MCF 10A (cell line): ENCODE measurements at regions not wholly inside any gene's neighbourhood (a gene's known extent, or its start where the extent isn't known, plus 50 kb on each side); places are given as distances from the start of the nearest gene placed in this dataset.
"Not testable (repeated sequence)": the region's sequence is repeated elsewhere in the genome, so short reads cannot be mapped to it uniquely, and the experiment has no call there.

Experiments
- BruUV-seq: library from RNA; stranded (reverse); fragments of 400-500 nt; replicated peaks from 2 replicates; lab custom pipeline; 2021; lab: Mats Ljungman, UMichigan
- CTCF ChIA-PET: fragments of 300-600 bp; sonication (Branson Sonifier 250); formaldehyde crosslinking; extraction: SDS; loops from one replicate; lab custom pipeline; 2021; ENCODE audit warnings: antibody characterized with exemption, inconsistent platforms; lab: Yijun Ruan, JAX
- POLR2A ChIA-PET: fragments of 300-600, 350-650 bp; sonication (Branson Sonifier 250); formaldehyde crosslinking; extraction: SDS; loops from one replicate; lab custom pipeline; 2020; ENCODE audit warnings: antibody characterized with exemption, inconsistent platforms; lab: Yijun Ruan, JAX
- DNase-seq: peaks from one replicate; pipeline ENCODE4 v3.0.0-alpha.2; 2018; ENCODE audit not compliant: unreplicated experiment
- H3K27ac Mint-ChIP-seq: one replicate; pipeline ENCODE4 v1.8.0; 2022; ENCODE audit warnings: mild to moderate bottlenecking, low read depth, mixed read lengths; ENCODE audit not compliant: unreplicated experiment
- H3K27me3 Mint-ChIP-seq: one replicate; pipeline ENCODE4 v1.8.0; 2022; ENCODE audit warnings: mixed read lengths; ENCODE audit not compliant: insufficient read depth, unreplicated experiment
- H3K36me3 Mint-ChIP-seq: one replicate; pipeline ENCODE4 v1.8.0; 2022; ENCODE audit warnings: mild to moderate bottlenecking, moderate library complexity, mixed read lengths; ENCODE audit not compliant: insufficient read depth, unreplicated experiment
- H3K4me1 Mint-ChIP-seq: one replicate; pipeline ENCODE4 v1.8.0; 2022; ENCODE audit warnings: mixed read lengths; ENCODE audit not compliant: insufficient read depth, unreplicated experiment
- H3K4me3 Mint-ChIP-seq: one replicate; pipeline ENCODE4 v1.8.0; 2022; ENCODE audit warnings: mild to moderate bottlenecking, moderate library complexity, mixed read lengths; ENCODE audit not compliant: unreplicated experiment
- H3K9me3 Mint-ChIP-seq: one replicate; pipeline ENCODE4 v1.8.0; 2022; ENCODE audit warnings: mixed read lengths; ENCODE audit not compliant: unreplicated experiment
- intact Hi-C: fragments of 100-400 bp; cut with micrococcal nuclease; formaldehyde crosslinking; loops from 2 replicates; pipeline ENCODE4 v1.14.1; 2022
- TF ChIP-seq, protein P1 (sequence below): fragments of 200-600 bp; IDR thresholded peaks from one replicate; pipeline ENCODE4 v1.8.0; 2022; ENCODE audit warnings: antibody characterized with exemption, mild to moderate bottlenecking; ENCODE audit not compliant: unreplicated experiment

DNA sequence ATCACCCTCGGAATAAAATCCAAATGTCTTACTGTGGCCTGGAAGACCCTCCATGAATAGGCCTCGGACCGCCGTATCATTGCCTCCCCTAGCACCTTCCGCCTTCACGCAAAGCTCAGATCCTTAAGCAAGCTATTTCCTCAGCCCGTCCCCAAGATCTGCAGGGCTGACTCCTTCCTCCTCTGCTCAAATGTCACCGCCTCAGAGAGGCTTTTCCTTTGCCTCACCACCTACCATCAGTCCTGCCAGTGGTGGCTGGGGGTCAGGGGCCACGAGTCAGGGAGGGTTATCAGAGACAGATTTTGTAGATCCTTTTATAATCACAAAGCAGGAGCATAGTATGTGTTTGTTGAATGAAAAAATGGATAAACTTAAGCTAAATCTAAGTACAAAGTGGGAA lies 74.4 kb upstream of the KIF2A start:
- H3K4me3 Mint-ChIP-seq = no peak overlapping the region
- TF ChIP-seq, protein P1, sequence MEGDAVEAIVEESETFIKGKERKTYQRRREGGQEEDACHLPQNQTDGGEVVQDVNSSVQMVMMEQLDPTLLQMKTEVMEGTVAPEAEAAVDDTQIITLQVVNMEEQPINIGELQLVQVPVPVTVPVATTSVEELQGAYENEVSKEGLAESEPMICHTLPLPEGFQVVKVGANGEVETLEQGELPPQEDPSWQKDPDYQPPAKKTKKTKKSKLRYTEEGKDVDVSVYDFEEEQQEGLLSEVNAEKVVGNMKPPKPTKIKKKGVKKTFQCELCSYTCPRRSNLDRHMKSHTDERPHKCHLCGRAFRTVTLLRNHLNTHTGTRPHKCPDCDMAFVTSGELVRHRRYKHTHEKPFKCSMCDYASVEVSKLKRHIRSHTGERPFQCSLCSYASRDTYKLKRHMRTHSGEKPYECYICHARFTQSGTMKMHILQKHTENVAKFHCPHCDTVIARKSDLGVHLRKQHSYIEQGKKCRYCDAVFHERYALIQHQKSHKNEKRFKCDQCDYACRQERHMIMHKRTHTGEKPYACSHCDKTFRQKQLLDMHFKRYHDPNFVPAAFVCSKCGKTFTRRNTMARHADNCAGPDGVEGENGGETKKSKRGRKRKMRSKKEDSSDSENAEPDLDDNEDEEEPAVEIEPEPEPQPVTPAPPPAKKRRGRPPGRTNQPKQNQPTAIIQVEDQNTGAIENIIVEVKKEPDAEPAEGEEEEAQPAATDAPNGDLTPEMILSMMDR = no peak
- ChIA-PET POLR2A (no interaction called here), CTCF (interaction anchor here (0.7 to 1.0 kb wide), 4 partner anchors 74 to 179 kb away, joined by 3 read pairs; partner anchors contain the start of gene KIF2A)
- H3K27me3 Mint-ChIP-seq = peaks cover 9% of the 10 kb centered on the region
- H3K9me3 Mint-ChIP-seq = peaks cover 7% of the 10 kb centered on the region
- peaks cover 6% of the 10 kb centered on the region for H3K4me1 Mint-ChIP-seq
- intact Hi-C loops = no loop called here
- no peaks in the 10 kb centered on the region for H3K36me3 Mint-ChIP-seq
- BruUV-seq = no TSS peak
- no peak overlapping the region for H3K27ac Mint-ChIP-seq
- DNase-seq = no peak

DNA sequence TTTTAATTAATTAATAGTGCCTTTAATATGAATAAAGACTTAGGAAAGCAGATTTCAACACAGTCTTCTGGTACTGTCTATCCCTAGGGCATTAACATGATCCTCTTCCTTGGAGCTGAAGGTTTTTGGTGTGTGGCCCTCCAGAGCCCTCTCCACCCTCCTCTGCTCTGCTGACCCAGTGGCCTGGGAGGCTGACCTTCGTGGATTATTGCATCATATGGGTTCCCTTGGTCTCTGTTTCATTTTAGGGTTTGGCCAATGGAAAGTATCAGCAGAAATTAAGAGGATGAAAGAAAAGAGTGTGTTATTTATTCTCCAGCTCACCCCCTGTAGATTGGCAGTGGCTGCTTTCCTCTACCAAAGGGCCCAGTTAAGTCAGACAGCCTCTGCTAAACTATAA lies 73.8 kb upstream of the KIF2A start:
- BruUV-seq, H3K4me3 Mint-ChIP-seq: not testable (repeated sequence)
- CTCF ChIA-PET = interaction anchor here (0.7 to 1.0 kb wide), 2 partner anchors 73 to 178 kb away, joined by 3 read pairs; partner anchors contain the start of gene KIF2A

DNA sequence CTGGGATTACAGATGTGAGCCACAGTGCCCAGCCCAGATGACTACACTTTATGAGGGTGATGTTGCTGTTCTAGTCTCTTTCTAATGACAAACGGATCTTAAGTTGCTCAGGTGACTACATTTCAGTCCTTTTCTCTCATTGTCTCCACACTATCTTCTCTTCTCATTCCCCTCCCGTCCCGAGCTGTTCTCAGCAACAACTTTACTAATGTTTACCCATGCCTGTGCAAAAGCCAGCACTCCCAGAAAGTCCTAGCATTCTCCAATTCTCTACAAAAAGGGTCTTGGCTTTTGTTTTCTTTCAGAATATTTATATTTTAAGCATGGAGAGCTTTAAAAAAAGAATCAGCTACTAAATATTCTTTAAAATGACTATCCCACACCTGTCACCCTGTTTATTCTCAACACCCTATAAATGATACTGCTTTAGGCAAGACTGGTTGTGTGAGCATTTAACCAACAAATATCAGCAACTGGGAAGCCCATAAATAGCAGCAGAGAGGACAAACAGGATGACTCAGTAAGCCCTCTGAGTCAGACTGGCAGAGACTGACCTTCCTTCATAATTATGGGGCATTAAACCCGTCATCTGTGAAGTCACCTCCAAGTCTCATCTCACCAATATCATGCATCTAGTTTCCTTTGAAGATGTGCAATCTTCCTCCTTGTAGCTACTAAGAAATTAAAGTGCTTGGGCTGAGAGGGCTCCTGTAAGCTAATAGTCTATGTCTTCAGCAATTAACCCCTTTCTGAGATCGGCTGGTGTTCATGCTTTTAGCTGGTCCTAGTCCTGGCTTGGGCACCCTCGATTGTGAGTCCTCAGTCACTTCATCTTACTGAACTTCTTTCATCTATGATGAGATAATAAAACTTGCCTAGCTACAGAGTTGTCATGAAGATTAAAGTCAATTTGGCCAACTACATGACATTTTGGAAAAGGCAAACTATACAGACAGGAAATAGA lies 72.6 kb upstream of the KIF2A start:
- BruUV-seq, H3K4me3 Mint-ChIP-seq, H3K4me1 Mint-ChIP-seq, intact Hi-C loops, H3K36me3 Mint-ChIP-seq, H3K27ac Mint-ChIP-seq, H3K9me3 Mint-ChIP-seq, H3K27me3 Mint-ChIP-seq: not testable (repeated sequence)
- POLR2A ChIA-PET = interaction anchor here (1.3 kb wide), 1 partner anchor 9 kb away, joined by 3 read pairs; no protein-coding TSS in a partner anchor
- CTCF ChIA-PET = interaction anchor here (1.2 to 1.4 kb wide), 2 partner anchors 9 to 107 kb away, joined by 3 read pairs; no protein-coding TSS in a partner anchor
- DNase-seq = peak; percentile 65

More for the DNA sequence above, 73.8 kb upstream of the KIF2A start:
- H3K27me3 Mint-ChIP-seq, DNase-seq, H3K4me1 Mint-ChIP-seq, H3K36me3 Mint-ChIP-seq, H3K27ac Mint-ChIP-seq, intact Hi-C loops, H3K9me3 Mint-ChIP-seq: not testable (repeated sequence)
- POLR2A ChIA-PET = interaction anchor here (0.6 to 1.3 kb wide), 2 partner anchors 8 to 354 kb away, joined by 3 read pairs; no protein-coding TSS in a partner anchor

DNA sequence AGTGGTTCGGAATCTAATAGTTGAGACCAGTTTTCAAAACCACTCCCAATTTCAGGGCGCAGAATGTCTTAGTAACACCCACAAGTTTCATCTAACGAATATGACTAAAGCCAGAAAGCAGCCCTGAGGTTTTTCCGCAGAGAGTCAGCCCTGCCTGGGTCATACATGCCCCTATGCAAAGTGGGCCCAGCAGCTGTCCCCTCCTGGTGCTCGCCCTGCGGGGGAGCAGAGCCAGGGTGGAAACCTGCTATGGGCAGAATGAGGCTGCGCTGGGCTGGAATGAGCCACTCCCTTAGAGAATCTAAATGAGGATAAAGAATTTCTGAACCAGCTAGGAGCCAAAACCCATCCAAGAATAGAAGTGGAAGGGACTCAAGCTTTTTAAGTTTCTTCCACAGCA lies 69.4 kb upstream of the KIF2A start:
- intact Hi-C loops, H3K27me3 Mint-ChIP-seq, H3K9me3 Mint-ChIP-seq, CTCF ChIA-PET, H3K36me3 Mint-ChIP-seq, BruUV-seq, H3K4me1 Mint-ChIP-seq, H3K4me3 Mint-ChIP-seq, H3K27ac Mint-ChIP-seq, DNase-seq: not testable (repeated sequence)
- POLR2A ChIA-PET = interaction anchor here (1.0 kb wide), 1 partner anchor 217 kb away, joined by 3 read pairs; no protein-coding TSS in a partner anchor

DNA sequence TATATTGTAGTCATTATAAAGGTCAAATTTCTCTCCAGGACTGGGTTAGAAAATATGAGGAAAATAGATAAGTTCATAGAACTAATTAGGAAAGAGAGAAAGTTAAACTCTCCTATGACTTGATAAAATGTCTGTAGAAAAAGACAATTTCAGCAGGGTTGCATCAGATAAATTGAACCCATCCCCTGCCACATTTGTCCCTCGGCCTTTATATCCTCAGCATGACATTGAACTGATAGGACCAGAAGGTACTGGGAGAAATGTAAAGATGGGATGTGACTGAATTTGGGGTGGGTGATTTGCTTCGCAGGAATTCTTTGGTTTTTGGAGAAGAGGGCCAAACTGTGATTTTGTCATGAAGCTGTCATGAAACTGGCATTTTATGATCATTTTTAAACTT lies 68.1 kb upstream of the KIF2A start:
- H3K36me3 Mint-ChIP-seq, H3K4me3 Mint-ChIP-seq, H3K27me3 Mint-ChIP-seq, intact Hi-C loops, DNase-seq, H3K4me1 Mint-ChIP-seq, BruUV-seq, H3K27ac Mint-ChIP-seq, CTCF ChIA-PET, H3K9me3 Mint-ChIP-seq: not testable (repeated sequence)
- POLR2A ChIA-PET = interaction anchor here (0.8 kb wide), 1 partner anchor 73 kb away, joined by 3 read pairs; no protein-coding TSS in a partner anchor

DNA sequence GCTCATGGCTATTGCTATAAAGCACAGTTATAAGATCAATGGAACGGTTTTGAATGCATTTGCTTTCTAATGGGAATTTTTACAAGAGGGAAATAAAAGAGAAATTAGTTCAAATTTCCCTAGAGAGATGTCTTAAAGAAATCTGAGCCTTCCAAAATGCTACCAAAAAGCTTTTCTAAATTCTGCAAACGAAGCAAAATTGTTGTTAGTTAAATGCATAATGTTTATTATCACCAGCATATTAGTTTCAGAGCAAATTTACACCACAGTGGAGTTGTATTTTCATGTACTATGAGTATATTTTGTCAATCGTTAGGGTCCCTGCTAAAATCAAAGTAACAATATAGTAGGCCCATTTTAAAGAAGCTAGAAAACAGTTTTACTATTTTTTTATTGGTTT lies 67.4 kb upstream of the KIF2A start:
- H3K9me3 Mint-ChIP-seq, BruUV-seq, H3K27me3 Mint-ChIP-seq, DNase-seq, H3K4me1 Mint-ChIP-seq, H3K27ac Mint-ChIP-seq, H3K4me3 Mint-ChIP-seq, CTCF ChIA-PET, intact Hi-C loops, H3K36me3 Mint-ChIP-seq: not testable (repeated sequence)
- POLR2A ChIA-PET = interaction anchor here (0.7 to 0.8 kb wide), 2 partner anchors 11 to 72 kb away, joined by 3 read pairs; no protein-coding TSS in a partner anchor

DNA sequence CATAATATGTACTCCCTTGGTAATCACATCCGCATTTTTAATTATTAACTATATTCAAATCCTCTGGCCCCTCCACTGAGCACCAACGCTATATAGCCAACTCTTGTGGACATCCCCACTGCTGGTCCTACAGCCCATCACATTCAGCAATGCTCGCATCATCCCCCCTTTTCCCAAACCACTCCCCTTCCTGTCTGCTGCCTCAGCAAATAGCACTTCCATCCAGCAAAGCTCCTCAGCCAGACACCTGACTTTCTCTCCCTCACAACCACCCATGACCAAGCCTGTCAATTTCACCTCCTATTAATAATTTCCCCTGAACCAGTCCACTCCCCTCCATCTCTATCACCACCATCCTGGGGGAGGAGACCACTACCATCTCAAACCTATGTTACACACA lies 65.5 kb upstream of the KIF2A start:
- CTCF ChIA-PET, H3K4me1 Mint-ChIP-seq, H3K9me3 Mint-ChIP-seq, BruUV-seq, POLR2A ChIA-PET, H3K36me3 Mint-ChIP-seq, intact Hi-C loops, H3K4me3 Mint-ChIP-seq, H3K27ac Mint-ChIP-seq, H3K27me3 Mint-ChIP-seq, DNase-seq: not testable (repeated sequence)

DNA sequence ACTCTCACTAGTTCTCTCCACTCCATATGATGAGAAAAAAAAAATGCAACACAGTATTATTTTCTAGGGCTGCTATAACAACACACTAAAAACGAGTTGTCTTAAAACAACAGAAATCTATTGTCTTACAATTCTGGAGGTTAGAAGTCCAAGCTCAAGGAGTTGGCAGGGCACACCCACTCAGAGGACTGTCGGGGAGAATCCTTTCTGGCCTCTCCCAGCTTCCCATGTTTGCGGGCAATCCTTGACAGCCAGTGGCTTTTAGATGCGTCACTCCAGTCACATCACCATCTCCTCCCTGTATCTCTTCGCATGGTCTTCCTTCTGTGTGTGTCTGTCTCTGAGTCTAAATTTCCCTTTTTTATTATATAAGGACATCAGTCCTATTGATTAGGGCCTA lies 64.0 kb upstream of the KIF2A start:
- intact Hi-C loops, H3K27ac Mint-ChIP-seq, BruUV-seq, DNase-seq, H3K4me3 Mint-ChIP-seq, H3K4me1 Mint-ChIP-seq, H3K36me3 Mint-ChIP-seq, H3K27me3 Mint-ChIP-seq, H3K9me3 Mint-ChIP-seq: not testable (repeated sequence)
- POLR2A ChIA-PET = interaction anchor here (0.7 kb wide), 1 partner anchor 68 kb away, joined by 3 read pairs; no protein-coding TSS in a partner anchor
- CTCF ChIA-PET = interaction anchor here (0.6 kb wide), 1 partner anchor 75 kb away, joined by 4 read pairs; no protein-coding TSS in a partner anchor
